ENCODE measurements at regions not wholly inside any gene's neighbourhood (a gene's known extent, or its start where the extent isn't known, plus 50 kb on each side); places are given as distances from the start of the nearest gene placed in this dataset.

DNA sequence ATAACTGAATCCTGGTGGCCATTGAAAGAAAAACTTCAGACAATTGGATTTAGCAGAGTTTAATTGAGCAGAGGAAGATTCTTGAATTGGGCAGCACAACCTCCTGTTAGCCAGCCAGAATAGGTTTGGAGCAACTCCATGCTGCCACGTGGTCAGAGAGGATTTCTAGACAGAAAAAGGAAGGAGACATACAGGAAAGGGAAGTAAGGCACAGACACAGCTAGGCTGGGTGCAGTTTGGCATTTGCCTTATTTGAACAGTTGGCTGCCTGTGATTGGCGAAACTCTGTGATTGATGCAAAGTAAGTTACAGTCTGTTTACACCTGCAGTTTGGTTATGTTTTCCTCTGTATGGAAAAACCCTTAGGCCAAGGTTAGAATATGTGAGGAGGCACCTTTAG, 85.8 kb upstream of the SPATA13 start:
- ATAC-seq (peak; percentile 55), DNase-seq (ENCODE audit: low spot score) (peak; percentile 58)

GRCh38 chr13:24075137-24075975, 85.2 kb upstream of the SPATA13 start:
- peak; percentile 63 for ATAC-seq
- no peak for DNase-seq (ENCODE audit: low spot score)

DNA sequence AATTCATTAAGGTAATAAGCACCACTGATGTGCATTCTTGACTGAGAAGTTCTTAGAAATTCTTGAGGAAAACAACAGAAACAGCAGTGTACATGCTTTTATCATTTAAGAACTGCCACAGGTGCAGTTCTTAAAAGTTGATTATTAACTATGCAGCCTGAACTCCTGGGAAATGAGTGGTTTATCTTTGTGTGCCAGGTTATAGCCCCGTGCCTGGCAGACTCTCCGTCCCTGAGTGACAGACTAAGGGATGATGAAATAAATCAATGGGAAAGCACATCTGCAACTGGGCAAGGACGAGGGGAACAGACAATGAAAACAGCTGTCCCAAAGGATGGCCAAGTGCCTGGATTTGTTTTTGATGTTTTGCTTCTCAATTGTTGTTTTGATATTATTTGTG, 84.4 kb upstream of the SPATA13 start:
- DNase-seq (ENCODE audit: low spot score) (peak; percentile 85), ATAC-seq (peak; percentile 88)

- ATAC-seq, result no peak
- DNase-seq (ENCODE audit: low spot score), result no peak
These were observed 83.9 kb upstream of the SPATA13 start for GRCh38 chr13:24076636-24077035.

DNA sequence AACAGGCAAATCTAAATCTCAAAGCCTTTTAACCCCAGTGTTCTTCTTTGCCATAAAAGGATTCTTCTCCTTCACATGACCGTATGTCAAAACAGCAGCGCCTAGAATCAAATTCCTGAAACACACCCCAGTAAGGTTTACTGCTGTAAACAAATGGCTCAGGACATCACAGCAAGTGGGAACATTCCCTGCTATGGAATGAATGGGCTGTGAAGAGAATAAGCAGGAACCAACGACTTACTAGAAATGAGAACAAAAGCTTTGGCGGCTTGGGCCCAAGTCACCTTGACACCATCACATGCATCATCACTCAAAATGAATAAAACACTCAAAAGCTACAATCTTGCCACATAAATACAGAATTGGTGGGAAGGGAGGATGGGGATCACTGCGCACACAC, 80.4 kb upstream of the SPATA13 start:
- no peak for DNase-seq (ENCODE audit: low spot score)
- ATAC-seq, result no peak

DNA sequence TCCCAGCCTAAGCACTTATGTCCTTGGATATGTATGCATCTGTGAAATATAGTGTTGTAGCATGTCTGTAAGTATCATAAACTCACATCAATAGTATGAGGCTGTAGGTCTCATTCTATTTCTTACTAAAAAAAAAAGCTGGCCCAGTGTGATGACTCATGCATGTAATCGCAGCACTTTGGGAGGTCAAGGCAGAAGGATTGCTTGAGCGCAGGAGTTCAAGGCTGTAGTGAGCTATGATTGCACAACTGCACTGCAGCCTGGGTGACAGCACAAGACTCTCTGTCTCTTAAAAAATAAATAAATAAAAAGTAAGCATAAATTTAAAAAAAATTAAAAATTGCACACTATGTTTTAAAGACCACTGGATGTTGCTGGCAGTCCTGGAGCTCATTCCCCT, 79.1 kb upstream of the SPATA13 start:
- no peak for ATAC-seq
- DNase-seq (ENCODE audit: low spot score), result no peak

DNA sequence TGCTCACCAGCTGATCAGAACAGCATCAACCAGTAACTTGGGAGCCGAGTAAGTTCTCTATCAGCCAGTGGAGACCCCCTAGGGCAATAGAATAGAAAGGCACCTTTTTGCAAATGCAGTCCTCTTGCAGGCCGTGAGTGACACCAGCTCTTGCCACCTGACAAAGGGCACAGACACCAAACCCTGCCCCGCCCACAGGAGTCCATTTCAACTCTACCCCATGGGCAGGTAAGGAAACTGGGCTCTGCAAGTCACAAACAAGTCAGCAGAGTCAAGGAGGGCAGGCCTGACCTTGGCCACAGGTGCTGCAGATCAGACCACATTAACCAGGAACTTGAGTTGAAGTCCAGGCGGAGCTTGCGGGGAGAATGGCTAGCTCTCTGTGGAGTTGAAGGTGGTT, 77.4 kb upstream of the SPATA13 start:
- ATAC-seq (no peak), DNase-seq (ENCODE audit: low spot score) (no peak)

DNA sequence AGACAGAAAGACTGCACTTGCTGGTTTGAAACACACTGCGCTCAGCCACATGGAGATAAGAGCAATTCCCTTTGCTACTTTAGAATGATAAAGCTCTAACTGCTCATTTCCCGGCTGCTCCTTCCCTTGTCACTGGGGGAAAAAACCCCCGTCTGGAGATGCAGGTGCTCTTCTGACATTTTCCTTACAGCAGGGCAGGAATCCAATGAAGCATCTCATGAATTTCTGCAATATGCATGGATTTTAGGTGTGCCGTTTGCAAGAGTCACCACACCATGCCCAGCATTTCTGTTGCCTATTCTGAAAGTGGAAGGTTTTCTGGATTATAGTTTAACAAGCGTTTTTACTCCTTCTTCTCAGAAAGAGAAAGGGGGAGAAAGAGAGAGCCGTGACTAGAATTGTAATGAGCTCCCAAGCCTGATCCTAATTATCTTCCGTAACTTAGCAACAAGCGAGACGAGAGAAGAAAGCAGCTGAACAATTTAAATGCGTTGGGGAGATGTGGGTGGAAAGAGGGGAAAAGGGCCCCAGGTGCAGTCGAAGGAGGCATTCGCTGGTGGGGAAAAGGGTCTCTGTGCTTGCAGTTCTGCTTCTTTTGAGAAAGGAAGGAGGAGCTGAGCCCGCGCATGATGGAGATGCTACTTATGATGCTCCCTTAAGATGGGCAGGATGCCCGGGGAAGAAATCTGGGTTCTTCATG, 76.6 kb upstream of the SPATA13 start:
- DNase-seq (ENCODE audit: low spot score), result no peak
- ATAC-seq, result no peak

DNA sequence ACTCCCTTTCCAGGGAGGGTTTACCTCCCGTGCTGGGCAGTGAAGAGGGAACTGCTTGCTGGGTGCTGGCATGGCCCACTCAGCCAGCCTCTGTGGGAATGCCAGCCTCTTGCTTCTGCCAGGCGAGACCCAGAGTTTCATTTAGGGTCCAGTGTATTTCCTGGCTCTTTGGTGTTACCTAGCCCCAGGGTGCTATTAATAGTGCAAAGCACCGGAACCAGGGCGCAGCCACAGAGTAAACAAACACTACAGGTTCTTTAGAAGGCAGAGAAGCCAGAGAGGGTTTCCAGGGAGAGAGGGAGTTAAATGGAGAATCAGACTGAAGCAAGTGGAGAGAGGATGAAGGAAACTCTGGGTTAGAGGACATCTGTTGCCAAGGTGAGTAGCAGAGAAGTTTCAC, 74.9 kb upstream of the SPATA13 start:
- no peak for DNase-seq (ENCODE audit: low spot score)

GRCh38 chr13:24086642-24087041, 73.9 kb upstream of the SPATA13 start:
- ATAC-seq, result no peak
- no peak for DNase-seq (ENCODE audit: low spot score)

More for the DNA sequence above, 74.9 kb upstream of the SPATA13 start:
- no peak for ATAC-seq

- ATAC-seq (peak; percentile 78), DNase-seq (ENCODE audit: low spot score) (no peak)
These were observed 72.8 kb upstream of the SPATA13 start for GRCh38 chr13:24087605-24088225.

DNA sequence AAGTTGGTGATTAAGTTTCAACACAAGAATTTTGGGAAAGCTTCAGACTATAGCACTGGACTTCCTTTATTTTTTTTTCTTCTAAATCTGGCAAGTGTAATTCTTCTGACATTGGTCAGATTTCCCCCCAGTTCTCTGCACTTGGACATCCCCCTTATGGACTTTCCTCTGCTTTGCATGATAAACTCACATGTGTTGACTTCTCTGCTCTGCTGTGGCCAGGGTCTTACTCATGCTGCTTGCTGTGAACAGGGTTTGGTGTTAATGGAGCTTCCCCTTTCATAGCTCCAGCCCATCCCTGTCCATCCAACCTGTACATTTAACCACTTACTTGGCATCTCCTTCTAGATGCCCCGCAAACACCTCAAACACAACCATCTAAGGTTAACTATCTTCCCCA, 70.5 kb upstream of the SPATA13 start:
- ATAC-seq, result no peak

DNA sequence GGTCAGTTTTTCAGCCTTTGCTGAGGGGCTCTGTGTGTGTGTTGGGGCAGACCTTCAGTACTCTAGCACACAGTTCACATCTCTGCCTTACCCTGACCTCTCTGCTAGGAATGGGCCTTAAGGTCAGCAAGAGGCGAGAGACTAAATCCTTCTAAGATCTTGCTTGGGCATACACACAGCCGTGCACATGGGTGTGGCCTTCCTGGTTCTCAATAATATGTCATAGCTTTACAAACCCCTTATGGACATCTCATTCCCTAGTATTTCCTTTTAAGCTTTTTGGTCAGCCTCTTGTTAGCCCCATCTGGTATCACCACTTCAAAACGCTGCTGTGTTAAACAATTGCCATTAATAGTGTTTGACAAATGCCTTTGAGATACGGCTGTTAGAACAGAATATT, 69.4 kb upstream of the SPATA13 start:
- ATAC-seq, result no peak

More for the DNA sequence above, 70.5 kb upstream of the SPATA13 start:
- DNase-seq (ENCODE audit: low spot score), result no peak

GRCh38 chr13:24092108-24092507, 68.4 kb upstream of the SPATA13 start:
- ATAC-seq, result no peak
- no peak for DNase-seq (ENCODE audit: low spot score)

More for the DNA sequence above, 69.4 kb upstream of the SPATA13 start:
- no peak for DNase-seq (ENCODE audit: low spot score)

DNA sequence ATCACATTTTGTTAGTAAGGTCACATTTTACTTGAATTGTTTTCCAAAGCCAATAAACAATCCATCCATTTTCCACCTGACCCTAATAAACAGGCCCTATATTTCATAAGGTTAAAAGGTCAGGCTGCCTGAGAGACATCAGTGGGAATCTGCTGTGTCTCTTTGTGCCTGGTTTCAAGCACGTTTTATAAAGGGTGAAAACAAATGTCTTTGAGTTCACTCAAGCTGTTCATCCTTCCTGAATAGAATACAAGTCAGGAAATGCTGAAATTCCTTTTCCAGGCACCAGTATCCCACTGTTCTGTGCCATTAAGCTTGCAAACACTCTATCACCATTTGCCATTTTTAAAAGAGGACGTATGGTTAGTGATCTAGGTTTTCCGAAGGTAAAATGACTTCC, 67.5 kb upstream of the SPATA13 start:
- no peak for DNase-seq (ENCODE audit: low spot score)
- ATAC-seq, result no peak

DNA sequence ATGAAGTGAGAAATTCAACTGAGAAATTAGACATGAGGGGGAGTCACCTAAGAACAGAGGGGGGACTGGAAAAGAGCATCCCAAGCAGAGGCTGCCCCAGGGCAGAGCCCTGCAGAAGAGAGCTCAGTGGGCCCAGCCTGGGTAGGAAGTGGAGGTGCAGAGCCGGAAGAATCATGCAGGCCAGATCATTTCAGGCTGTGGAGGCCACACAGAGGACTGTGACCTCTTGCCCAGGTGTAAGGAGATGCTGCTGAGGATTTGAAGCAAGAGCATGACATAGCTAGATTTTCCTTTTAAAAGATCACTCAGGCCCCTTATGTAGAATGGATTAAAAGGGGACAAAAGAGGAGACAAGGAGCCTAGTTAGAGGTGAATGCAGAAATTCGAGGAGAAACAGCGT, 63.9 kb upstream of the SPATA13 start:
- no peak for DNase-seq (ENCODE audit: low spot score)
- ATAC-seq, result peak; percentile 14

DNA sequence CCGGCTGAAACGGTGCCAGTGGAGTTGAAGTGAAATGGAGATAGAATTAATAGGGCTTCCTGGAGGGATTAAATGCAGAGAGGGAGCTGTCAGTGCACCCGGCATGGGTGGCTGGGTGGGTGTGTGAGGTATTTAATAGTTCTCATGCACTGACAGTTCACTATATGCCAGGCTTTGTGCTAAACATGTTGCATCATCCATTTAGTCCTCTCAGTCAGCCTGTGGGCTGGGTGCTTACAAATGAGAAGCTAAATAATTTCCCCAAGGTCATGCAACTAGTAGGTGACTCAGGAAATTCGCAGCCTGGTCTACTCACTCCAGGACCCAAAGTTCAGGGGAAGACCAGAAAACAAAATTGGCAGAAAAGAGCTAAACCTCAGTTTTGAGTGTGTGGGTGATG, 63.5 kb upstream of the SPATA13 start:
- ATAC-seq (peak; percentile 67), DNase-seq (ENCODE audit: low spot score) (no peak)

GRCh38 chr13:24097667-24098066, 62.9 kb upstream of the SPATA13 start:
- no peak for ATAC-seq
- DNase-seq (ENCODE audit: low spot score), result no peak

DNA sequence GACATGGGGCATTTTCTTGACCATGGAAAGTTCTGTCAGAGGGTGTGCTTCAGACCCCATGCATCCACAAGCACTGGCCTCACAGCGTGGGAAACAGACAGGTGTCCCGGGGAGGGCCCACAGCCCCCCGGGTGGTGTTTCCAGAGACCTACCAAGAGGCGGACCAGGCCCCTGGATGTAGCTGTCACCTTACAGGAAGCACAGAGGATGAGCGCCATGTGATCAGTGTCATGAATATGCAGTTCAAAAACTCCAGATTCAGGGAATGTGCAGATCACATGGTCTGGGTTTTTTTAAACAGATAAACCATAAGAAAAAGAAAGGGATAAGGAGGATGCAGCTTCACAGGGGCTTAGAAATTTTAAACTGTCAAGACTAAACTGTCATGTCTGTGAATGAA, 61.0 kb upstream of the SPATA13 start:
- DNase-seq (ENCODE audit: low spot score), result no peak
- no peak for ATAC-seq

GRCh38 chr13:24100188-24100587, 60.3 kb upstream of the SPATA13 start:
- ATAC-seq (no peak), DNase-seq (ENCODE audit: low spot score) (no peak)

DNA sequence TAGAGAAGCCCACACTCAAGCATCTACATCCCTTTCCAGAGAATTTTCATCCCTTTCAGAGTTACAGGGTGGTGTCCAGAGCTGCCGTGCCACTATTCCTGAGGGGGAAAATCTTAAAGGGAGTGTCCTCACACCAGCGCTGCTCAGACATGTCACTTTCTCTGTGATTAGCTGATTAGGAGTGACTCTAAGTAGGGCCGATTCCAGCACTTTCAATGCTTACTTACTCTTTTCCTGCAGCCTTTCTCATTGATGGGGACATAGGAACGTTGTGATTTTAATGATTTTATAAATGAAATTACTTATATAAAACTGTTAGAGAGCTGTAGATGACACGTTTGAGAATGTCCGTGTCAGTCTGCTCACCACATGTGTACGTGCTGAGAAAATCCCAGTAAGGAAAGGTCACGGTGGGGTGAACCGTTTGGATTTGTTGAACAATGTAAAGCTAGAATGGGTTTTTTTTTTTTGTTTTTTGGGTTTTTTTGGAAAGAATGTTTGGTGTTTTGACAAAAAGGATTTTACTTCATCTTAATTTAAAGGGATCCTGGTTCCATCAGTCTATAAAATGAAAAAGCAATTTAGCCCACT, 56.6 kb upstream of the SPATA13 start:
- ATAC-seq, result no peak
- DNase-seq (ENCODE audit: low spot score), result no peak

GRCh38 chr13:24104723-24105122, 55.8 kb upstream of the SPATA13 start:
- DNase-seq (ENCODE audit: low spot score), result no peak
- no peak for ATAC-seq

Measured in left lobe of liver (tissue), 2 donors.